GM06990 (cell line): ENCODE measurements at regions not wholly inside any gene's neighbourhood (a gene's known extent, or its start where the extent isn't known, plus 50 kb on each side); places are given as distances from the start of the nearest gene placed in this dataset.

Experiments used
- DNase-seq: peaks from one replicate; pipeline ENCODE4 v3.0.0-alpha.2; 2011; ENCODE audit not compliant: insufficient read length; ENCODE audit errors: extremely low read depth
- H3K27me3 ChIP-seq: replicated peaks from 2 replicates; pipeline ENCODE4 v1.6.0; 2011; ENCODE audit warnings: low read length; ENCODE audit not compliant: control insufficient read depth, insufficient read depth
- H3K36me3 ChIP-seq: 2 replicates; pipeline ENCODE4 v1.5.1; 2011; ENCODE audit warnings: low read length; ENCODE audit not compliant: control insufficient read depth, insufficient read depth
- H3K4me3 ChIP-seq: replicated peaks from 2 replicates; pipeline ENCODE4 v1.5.1; 2011; ENCODE audit warnings: low read depth, mild to moderate bottlenecking, control low read depth, low read length
- CTCF ChIP-seq: IDR thresholded peaks from 2 replicates; pipeline ENCODE4 v1.5.1; 2011; ENCODE audit warnings: low read length, control low read depth, mild to moderate bottlenecking, inconsistent platforms; ENCODE audit not compliant: insufficient read depth, poor library complexity, severe bottlenecking

GRCh38 chr12:65667932-65668331, 156.4 kb upstream of the HMGA2 start:
- TF ChIP-seq CTCF: no peak

DNA sequence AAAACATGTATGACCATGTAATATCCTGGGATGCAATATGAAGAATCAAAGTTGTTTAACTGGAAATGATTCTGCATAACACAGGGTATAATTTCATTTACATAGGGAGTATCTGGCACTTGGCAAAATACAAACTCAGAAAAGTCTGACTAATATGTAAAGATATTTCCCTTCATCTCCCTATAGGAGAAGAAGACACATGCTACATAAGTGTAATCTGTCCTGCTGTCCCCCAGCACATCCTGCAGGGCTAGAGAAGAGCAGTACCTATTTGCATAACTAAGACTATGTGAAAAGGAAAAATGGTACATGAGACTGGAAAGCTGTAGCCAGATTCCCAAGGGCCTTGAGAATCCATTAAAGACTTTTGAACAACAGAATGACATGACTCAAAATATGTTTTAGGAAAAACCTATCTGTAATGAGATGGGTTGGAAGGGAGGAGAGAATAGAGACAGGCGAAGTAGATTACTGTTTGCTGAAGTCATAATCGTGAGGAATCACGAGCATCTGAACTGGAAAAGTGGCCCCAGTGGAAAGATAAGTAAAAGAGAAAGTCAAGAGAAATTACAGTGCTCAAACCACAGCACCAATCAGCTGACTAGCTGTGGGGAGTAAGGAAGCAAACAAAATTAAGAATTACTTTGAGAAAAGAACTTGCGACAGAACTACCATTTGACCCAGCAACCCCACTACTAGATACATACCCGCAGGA, 155.1 kb upstream of the HMGA2 start:
- no peak for TF ChIP-seq CTCF
- Histone ChIP-seq H3K36me3 (no peaks in the 10 kb centered on the region), H3K4me3 (no peak overlapping the region), H3K27me3 (no peaks in the 10 kb centered on the region)
- no peak for DNase-seq

More at GRCh38 chr12:65667932-65668331, 156.4 kb upstream of the HMGA2 start:
- no peak overlapping the region for H3K4me3 ChIP-seq
- DNase-seq: no peak
- H3K27me3 ChIP-seq: no peaks in the 10 kb centered on the region
- H3K36me3 ChIP-seq: no peaks in the 10 kb centered on the region

DNA sequence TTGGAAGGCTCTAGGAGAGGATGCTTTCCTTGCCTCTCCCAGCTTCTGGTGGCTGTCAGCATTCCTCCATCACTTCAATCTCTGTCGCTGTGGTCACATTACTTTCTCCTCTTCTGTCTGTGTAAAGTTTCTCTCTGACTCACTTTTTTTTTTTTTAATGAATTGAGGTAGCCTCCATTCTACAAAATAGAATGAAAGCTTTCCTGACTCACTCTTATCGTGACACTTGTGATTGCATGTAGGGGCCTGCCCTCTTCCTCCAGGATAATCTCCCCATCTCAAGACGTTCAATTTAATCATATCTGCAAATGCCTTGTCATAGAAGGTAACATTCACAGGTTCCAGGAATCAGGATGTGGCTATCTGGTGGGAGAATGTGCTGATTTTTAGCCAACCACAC, 153.5 kb upstream of the HMGA2 start:
- H3K27me3 ChIP-seq: no peaks in the 10 kb centered on the region
- TF ChIP-seq CTCF: no peak
- no peak overlapping the region for H3K4me3 ChIP-seq
- no peaks in the 10 kb centered on the region for H3K36me3 ChIP-seq
- DNase-seq: no peak

- H3K36me3 ChIP-seq: no peaks in the 10 kb centered on the region
- H3K4me3 ChIP-seq: no peak overlapping the region
- no peak for TF ChIP-seq CTCF
- no peaks in the 10 kb centered on the region for H3K27me3 ChIP-seq
- DNase-seq: no peak
Observed at GRCh38 chr12:65672441-65672840, 151.8 kb upstream of the HMGA2 start.

GRCh38 chr12:65673156-65673690, 151.1 kb upstream of the HMGA2 start:
- H3K4me3 ChIP-seq: no peak overlapping the region
- TF ChIP-seq CTCF: no peak
- no peaks in the 10 kb centered on the region for H3K36me3 ChIP-seq
- H3K27me3 ChIP-seq: no peaks in the 10 kb centered on the region
- no peak for DNase-seq
